SK-N-SH (cell line): ENCODE measurements at regions not wholly inside any gene's neighbourhood (a gene's known extent, or its start where the extent isn't known, plus 50 kb on each side); places are given as distances from the start of the nearest gene placed in this dataset.

Experiments used
- CTCF ChIA-PET: fragments of 300-600, 350-600 bp; formaldehyde crosslinking; extraction: SDS; loops from one replicate; lab custom pipeline; 2021; lab: Yijun Ruan, JAX
- POLR2A ChIA-PET: fragments of 350-600 bp; sonication (Branson Sonifier 250); formaldehyde crosslinking; extraction: SDS; loops from one replicate; lab custom pipeline; 2020; ENCODE audit warnings: antibody characterized with exemption, inconsistent platforms; lab: Yijun Ruan, JAX
- DNase-seq: peaks from one replicate; pipeline ENCODE4 v3.0.0; 2012
- H2AFZ ChIP-seq: fragments of 200-600 bp; sonication (generic); 2 replicates; pipeline ENCODE4 v1.8.1; 2016; ENCODE audit warnings: antibody characterized with exemption, mild to moderate bottlenecking, low read depth
- H3F3A ChIP-seq: fragments of 200-600 bp; sonication (generic); replicated peaks from 2 replicates; pipeline ENCODE3; 2016; ENCODE audit warnings: antibody characterized with exemption, mild to moderate bottlenecking; ENCODE audit not compliant: insufficient read depth
- H3K27ac ChIP-seq, 2 experiments: fragments of 200-500 bp in 1 of 2; fragments of 200-600 bp in 1 of 2; sonication (Bioruptor generic) in 1 of 2; sonication (generic), shearing (Covaris generic) in 1 of 2; 2 replicates each; pipeline versions ENCODE4 v1.5.1 to v1.6.1; 2014 to 2016; ENCODE audit warnings: low read depth in 2 of 2, inconsistent platforms in 1 of 2, low read length in 1 of 2, mild to moderate bottlenecking in 1 of 2, mixed read lengths in 1 of 2
- H3K27me3 ChIP-seq: fragments of 200-600 bp; sonication (generic), shearing (Covaris generic); 2 replicates; pipeline ENCODE4 v1.6.1; 2016; ENCODE audit warnings: mixed run types; ENCODE audit not compliant: insufficient read depth
- H3K36me3 ChIP-seq, 2 experiments: fragments of 200-500 bp in 1 of 2; fragments of 200-600 bp in 1 of 2; sonication (Bioruptor generic) in 1 of 2; sonication (generic) in 1 of 2; replicated peaks in 1 of 2; 2 replicates each; pipeline versions ENCODE3 to v1.5.1; 2014 to 2016; ENCODE audit warnings: low read length in 1 of 2, mild to moderate bottlenecking in 1 of 2; ENCODE audit not compliant: insufficient read depth in 2 of 2, control insufficient read depth in 1 of 2
- H3K4me1 ChIP-seq, 2 experiments: fragments of 200-500 bp in 1 of 2; fragments of 200-600 bp in 1 of 2; sonication (Bioruptor generic) in 1 of 2; sonication (generic), shearing (Covaris generic) in 1 of 2; 2 replicates each; pipeline versions ENCODE4 v1.5.1 to v1.6.1; 2014 to 2016; ENCODE audit warnings: low read depth in 1 of 2, low read length in 1 of 2, mixed run types in 1 of 2; ENCODE audit not compliant: insufficient read depth in 2 of 2, control insufficient read depth in 1 of 2
- H3K4me2 ChIP-seq: fragments of 200-600 bp; sonication (generic), shearing (Covaris generic); 2 replicates; pipeline ENCODE4 v1.6.1; 2017; ENCODE audit warnings: mixed run types
- H3K4me3 ChIP-seq, 2 experiments: fragments of 200-500 bp in 1 of 2; fragments of 200-600 bp in 1 of 2; sonication (Bioruptor generic) in 1 of 2; sonication (generic), shearing (Covaris generic) in 1 of 2; 2 replicates each; pipeline versions ENCODE4 v1.5.1 to v1.8.1; 2014 to 2016; ENCODE audit warnings: low read depth in 2 of 2, inconsistent platforms in 1 of 2, low read length in 1 of 2, mild to moderate bottlenecking in 1 of 2, mixed read lengths in 1 of 2, moderate library complexity in 1 of 2
- H3K79me2 ChIP-seq: fragments of 200-600 bp; sonication (generic); 2 replicates; pipeline ENCODE4 v1.8.1; 2017; ENCODE audit warnings: mild to moderate bottlenecking; ENCODE audit not compliant: insufficient read depth
- H3K9ac ChIP-seq: fragments of 200-600 bp; sonication (generic); 2 replicates; pipeline ENCODE4 v1.6.1; 2017; ENCODE audit warnings: mixed run types
- H3K9me2 ChIP-seq: fragments of 200-600 bp; sonication (generic); 2 replicates; pipeline ENCODE4 v1.6.1; 2017; ENCODE audit warnings: mixed run types
- H3K9me3 ChIP-seq: fragments of 200-600 bp; sonication (generic); 2 replicates; pipeline ENCODE4 v1.6.1; 2017; ENCODE audit warnings: mixed run types, mild to moderate bottlenecking, moderate library complexity
- H4K20me1 ChIP-seq: fragments of 200-600 bp; sonication (generic); 2 replicates; pipeline ENCODE4 v1.6.1; 2017; ENCODE audit warnings: mild to moderate bottlenecking, mixed run types; ENCODE audit not compliant: insufficient read depth
- CHD2 ChIP-seq: fragments of 150-350 bp; IDR thresholded peaks from 2 replicates; pipeline ENCODE4 v1.6.1; 2018; ENCODE audit warnings: low read length; ENCODE audit not compliant: partially characterized antibody
- ELF1 ChIP-seq: IDR thresholded peaks from 2 replicates; pipeline ENCODE4 v1.4.0; 2012
- EP300 ChIP-seq, 2 experiments: IDR thresholded peaks; 2 replicates each; pipeline versions ENCODE4 v1.4.0 to v1.6.1; 2012; ENCODE audit warnings: borderline replicate concordance in 1 of 2, low read depth in 1 of 2, low read length in 1 of 2
- EZH2phosphoT487 ChIP-seq: fragments of 200-600 bp; sonication (generic); IDR thresholded peaks from 2 replicates; pipeline ENCODE4 v1.6.1; 2017; ENCODE audit warnings: low read depth, mixed run types, mild to moderate bottlenecking, antibody characterized with exemption, moderate library complexity, borderline replicate concordance
- FOSL2 ChIP-seq: IDR thresholded peaks from 2 replicates; pipeline ENCODE4 v1.4.0; 2012; ENCODE audit warnings: low read depth, mild to moderate bottlenecking, moderate library complexity, borderline replicate concordance
- FOXM1 ChIP-seq: IDR thresholded peaks from 2 replicates; pipeline ENCODE4 v1.4.0; 2012; ENCODE audit warnings: low read depth, mild to moderate bottlenecking
- GABPA ChIP-seq: IDR thresholded peaks from 2 replicates; pipeline ENCODE4 v1.4.0; 2012; ENCODE audit warnings: low read depth, mild to moderate bottlenecking
- JUND ChIP-seq: IDR thresholded peaks from 2 replicates; pipeline ENCODE4 v1.4.0; 2012
- MEF2A ChIP-seq: IDR thresholded peaks from 2 replicates; pipeline ENCODE4 v1.4.0; 2012; ENCODE audit warnings: low read depth, borderline replicate concordance
- MXI1 ChIP-seq: IDR thresholded peaks from 2 replicates; pipeline ENCODE4 v1.6.1; 2012; ENCODE audit warnings: mild to moderate bottlenecking, low read depth, low read length, improper control_type of control experiment
- NRF1 ChIP-seq: IDR thresholded peaks from 2 replicates; pipeline ENCODE4 v1.6.1; 2012; ENCODE audit warnings: low read depth, mild to moderate bottlenecking, low read length
- POLR2AphosphoS5 ChIP-seq: IDR thresholded peaks from 2 replicates; pipeline ENCODE4 v1.6.1; 2012; ENCODE audit warnings: low read depth, low read length
- RAD21 ChIP-seq: IDR thresholded peaks from 2 replicates; pipeline ENCODE4 v1.6.1; 2012; ENCODE audit warnings: mild to moderate bottlenecking, low read length
- RCOR1 ChIP-seq: fragments of 150-350 bp; IDR thresholded peaks from 2 replicates; pipeline ENCODE4 v1.6.1; 2017; ENCODE audit warnings: antibody characterized with exemption, low read length
- RFX5 ChIP-seq: IDR thresholded peaks from 2 replicates; pipeline ENCODE4 v1.6.1; 2012; ENCODE audit warnings: mild to moderate bottlenecking, improper control_type of control experiment, low read length
- RXRA ChIP-seq: IDR thresholded peaks from 2 replicates; pipeline ENCODE4 v1.4.0; 2012; ENCODE audit warnings: low read depth, mild to moderate bottlenecking, borderline replicate concordance
- SIN3A ChIP-seq: IDR thresholded peaks from 2 replicates; pipeline ENCODE4 v1.6.1; 2012; ENCODE audit warnings: low read depth, mild to moderate bottlenecking, low read length, moderate library complexity, borderline replicate concordance
- TAF1 ChIP-seq: IDR thresholded peaks from 2 replicates; pipeline ENCODE4 v1.6.1; 2012; ENCODE audit warnings: low read depth, mild to moderate bottlenecking, low read length, moderate library complexity, borderline replicate concordance
- YY1 ChIP-seq: IDR thresholded peaks from 2 replicates; pipeline ENCODE4 v1.4.0; 2012; ENCODE audit warnings: low read depth, mild to moderate bottlenecking
- WGBS: methylation state at CpG from one replicate; pipeline ENCODE4 v1.1.6; 2017; ENCODE audit warnings: low lambda C conversion rate; 5-methylcytosine and 5-hydroxymethylcytosine counted together
- TF ChIP-seq, protein P1 (sequence below): fragments of 200-600 bp; sonication (generic); IDR thresholded peaks from 2 replicates; pipeline ENCODE4 v1.6.1; 2017; ENCODE audit warnings: antibody characterized with exemption, mild to moderate bottlenecking, moderate library complexity
- TF ChIP-seq, protein P2 (sequence below): IDR thresholded peaks from 2 replicates; pipeline ENCODE4 v1.4.0; 2012; ENCODE audit warnings: low read depth, borderline replicate concordance
- TF ChIP-seq, protein P3 (sequence below): fragments of 150-350 bp; IDR thresholded peaks from 2 replicates; pipeline ENCODE4 v1.6.1; 2016; ENCODE audit warnings: mild to moderate bottlenecking, low read depth, low read length
- TF ChIP-seq, protein P4 (sequence below): IDR thresholded peaks from 2 replicates; pipeline ENCODE4; 2012
- TF ChIP-seq, protein P5 (sequence below): IDR thresholded peaks from 2 replicates; pipeline ENCODE4 v1.4.0; 2012; ENCODE audit warnings: low read depth, borderline replicate concordance
- TF ChIP-seq, protein P6 (sequence below): IDR thresholded peaks from 2 replicates; pipeline ENCODE4 v1.4.0; 2012; ENCODE audit warnings: low read depth

DNA sequence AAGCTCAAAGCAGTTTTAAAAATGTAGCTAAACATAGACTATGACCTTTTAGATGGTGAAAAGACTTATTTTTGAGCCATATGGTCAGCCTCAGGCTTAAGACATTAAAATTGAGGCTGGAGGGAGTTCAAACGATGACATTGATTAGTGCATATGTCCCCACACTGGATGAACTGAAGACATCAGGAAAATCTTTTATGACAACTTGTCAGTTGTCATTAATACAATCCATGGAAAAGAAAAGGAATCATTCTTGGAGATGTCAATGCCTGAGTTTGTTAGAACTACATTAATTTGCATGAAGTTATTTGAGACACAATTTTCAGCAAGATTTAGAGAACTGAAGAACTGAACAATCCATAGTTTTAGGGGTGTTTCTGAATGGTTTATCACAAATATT is 349.9 kb downstream of the COL11A1 start (continued):
- TF ChIP-seq, protein P1, sequence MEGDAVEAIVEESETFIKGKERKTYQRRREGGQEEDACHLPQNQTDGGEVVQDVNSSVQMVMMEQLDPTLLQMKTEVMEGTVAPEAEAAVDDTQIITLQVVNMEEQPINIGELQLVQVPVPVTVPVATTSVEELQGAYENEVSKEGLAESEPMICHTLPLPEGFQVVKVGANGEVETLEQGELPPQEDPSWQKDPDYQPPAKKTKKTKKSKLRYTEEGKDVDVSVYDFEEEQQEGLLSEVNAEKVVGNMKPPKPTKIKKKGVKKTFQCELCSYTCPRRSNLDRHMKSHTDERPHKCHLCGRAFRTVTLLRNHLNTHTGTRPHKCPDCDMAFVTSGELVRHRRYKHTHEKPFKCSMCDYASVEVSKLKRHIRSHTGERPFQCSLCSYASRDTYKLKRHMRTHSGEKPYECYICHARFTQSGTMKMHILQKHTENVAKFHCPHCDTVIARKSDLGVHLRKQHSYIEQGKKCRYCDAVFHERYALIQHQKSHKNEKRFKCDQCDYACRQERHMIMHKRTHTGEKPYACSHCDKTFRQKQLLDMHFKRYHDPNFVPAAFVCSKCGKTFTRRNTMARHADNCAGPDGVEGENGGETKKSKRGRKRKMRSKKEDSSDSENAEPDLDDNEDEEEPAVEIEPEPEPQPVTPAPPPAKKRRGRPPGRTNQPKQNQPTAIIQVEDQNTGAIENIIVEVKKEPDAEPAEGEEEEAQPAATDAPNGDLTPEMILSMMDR: no peak
- no peak for TF ChIP-seq YY1
- TF ChIP-seq NRF1: no peak
- TF ChIP-seq, protein P2, sequence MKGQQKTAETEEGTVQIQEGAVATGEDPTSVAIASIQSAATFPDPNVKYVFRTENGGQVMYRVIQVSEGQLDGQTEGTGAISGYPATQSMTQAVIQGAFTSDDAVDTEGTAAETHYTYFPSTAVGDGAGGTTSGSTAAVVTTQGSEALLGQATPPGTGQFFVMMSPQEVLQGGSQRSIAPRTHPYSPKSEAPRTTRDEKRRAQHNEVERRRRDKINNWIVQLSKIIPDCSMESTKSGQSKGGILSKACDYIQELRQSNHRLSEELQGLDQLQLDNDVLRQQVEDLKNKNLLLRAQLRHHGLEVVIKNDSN: no peak
- no peak for TF ChIP-seq JUND
- no peak for TF ChIP-seq FOXM1
- no peak for TF ChIP-seq FOSL2
- TF ChIP-seq RAD21: no peak
- TF ChIP-seq SIN3A: no peak
- TF ChIP-seq CHD2: no peak
- no peak for TF ChIP-seq EP300 (IDR thresholded peaks at IDR 0.05; ENCODE audit: borderline replicate concordance in 1 of 2, low read depth in 1 of 2, low read length in 1 of 2)
- TF ChIP-seq RXRA: no peak
- TF ChIP-seq GABPA: no peak
- TF ChIP-seq MEF2A: no peak
- TF ChIP-seq, protein P3, sequence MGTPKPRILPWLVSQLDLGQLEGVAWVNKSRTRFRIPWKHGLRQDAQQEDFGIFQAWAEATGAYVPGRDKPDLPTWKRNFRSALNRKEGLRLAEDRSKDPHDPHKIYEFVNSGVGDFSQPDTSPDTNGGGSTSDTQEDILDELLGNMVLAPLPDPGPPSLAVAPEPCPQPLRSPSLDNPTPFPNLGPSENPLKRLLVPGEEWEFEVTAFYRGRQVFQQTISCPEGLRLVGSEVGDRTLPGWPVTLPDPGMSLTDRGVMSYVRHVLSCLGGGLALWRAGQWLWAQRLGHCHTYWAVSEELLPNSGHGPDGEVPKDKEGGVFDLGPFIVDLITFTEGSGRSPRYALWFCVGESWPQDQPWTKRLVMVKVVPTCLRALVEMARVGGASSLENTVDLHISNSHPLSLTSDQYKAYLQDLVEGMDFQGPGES: no peak

DNA sequence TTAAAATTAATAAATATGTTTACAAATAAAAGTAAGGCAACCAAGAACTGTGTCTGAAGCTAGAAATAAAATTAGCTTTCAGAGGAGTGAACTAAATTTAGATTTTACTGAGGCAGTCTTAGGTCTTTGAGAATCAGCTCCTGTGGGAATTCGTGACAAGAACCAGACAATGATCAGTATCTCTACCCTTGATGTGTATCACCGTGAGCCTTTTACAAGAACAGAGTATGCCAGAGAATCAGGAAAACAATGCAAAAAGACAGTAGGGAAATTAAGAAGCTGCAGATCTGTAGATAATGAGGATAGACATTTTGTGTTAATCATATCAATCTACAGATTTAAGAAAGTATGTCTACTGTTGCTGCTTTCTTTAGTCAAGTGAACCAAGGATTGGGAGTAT is 351.0 kb downstream of the COL11A1 start:
- no peaks in the 10 kb centered on the region for H3K27me3 ChIP-seq
- CTCF ChIA-PET: interaction anchor here (0.6 kb wide), 1 partner anchor 75 kb away, joined by 3 read pairs; no protein-coding TSS in a partner anchor
- no peak overlapping the region for H2AFZ ChIP-seq
- no peaks in the 10 kb centered on the region for H4K20me1 ChIP-seq
- no peaks in the 10 kb centered on the region for H3K9me2 ChIP-seq
- 15% methylated on average over 2 of the region's 2 CpGs for WGBS
- no peaks in the 10 kb centered on the region for H3K36me3 ChIP-seq
- no peak overlapping the region for H3K27ac ChIP-seq
- H3K4me3 ChIP-seq: no peak overlapping the region
- H3F3A ChIP-seq: no peaks in the 10 kb centered on the region
- POLR2A ChIA-PET: no interaction called here
- H3K4me2 ChIP-seq: no peak overlapping the region
- DNase-seq: peak; percentile 1
- no peaks in the 10 kb centered on the region for H3K79me2 ChIP-seq
- H3K4me1 ChIP-seq: no peaks in the 10 kb centered on the region; a peak in 1 of 4 replicates
- H3K9ac ChIP-seq: no peak overlapping the region
- no peaks in the 10 kb centered on the region for H3K9me3 ChIP-seq
- TF ChIP-seq NRF1 (no peak), GABPA (no peak), FOXM1 (no peak), TAF1 (no peak), ELF1 (no peak), JUND (0 out of 2 replicates have a peak, but pooled peaks have one; percentile 4), RXRA (no peak), POLR2AphosphoS5 (no peak), EZH2phosphoT487 (no peak), CHD2 (no peak), RCOR1 (no peak; the same call in 1 of the 2 replicates), MXI1 (no peak), RFX5 (no peak), EP300 (IDR thresholded peaks at IDR 0.05; ENCODE audit: borderline replicate concordance in 1 of 2, low read depth in 1 of 2, low read length in 1 of 2) (peak in 1 of 2 experiments; percentile 65; a peak in 1 of 4 replicates), YY1 (no peak)
- TF ChIP-seq, protein P4, sequence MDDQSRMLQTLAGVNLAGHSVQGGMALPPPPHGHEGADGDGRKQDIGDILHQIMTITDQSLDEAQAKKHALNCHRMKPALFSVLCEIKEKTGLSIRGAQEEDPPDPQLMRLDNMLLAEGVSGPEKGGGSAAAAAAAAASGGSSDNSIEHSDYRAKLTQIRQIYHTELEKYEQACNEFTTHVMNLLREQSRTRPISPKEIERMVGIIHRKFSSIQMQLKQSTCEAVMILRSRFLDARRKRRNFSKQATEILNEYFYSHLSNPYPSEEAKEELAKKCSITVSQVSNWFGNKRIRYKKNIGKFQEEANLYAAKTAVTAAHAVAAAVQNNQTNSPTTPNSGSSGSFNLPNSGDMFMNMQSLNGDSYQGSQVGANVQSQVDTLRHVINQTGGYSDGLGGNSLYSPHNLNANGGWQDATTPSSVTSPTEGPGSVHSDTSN: peak; percentile 17; the same call in 1 of the 2 replicates
- TF ChIP-seq, protein P5, sequence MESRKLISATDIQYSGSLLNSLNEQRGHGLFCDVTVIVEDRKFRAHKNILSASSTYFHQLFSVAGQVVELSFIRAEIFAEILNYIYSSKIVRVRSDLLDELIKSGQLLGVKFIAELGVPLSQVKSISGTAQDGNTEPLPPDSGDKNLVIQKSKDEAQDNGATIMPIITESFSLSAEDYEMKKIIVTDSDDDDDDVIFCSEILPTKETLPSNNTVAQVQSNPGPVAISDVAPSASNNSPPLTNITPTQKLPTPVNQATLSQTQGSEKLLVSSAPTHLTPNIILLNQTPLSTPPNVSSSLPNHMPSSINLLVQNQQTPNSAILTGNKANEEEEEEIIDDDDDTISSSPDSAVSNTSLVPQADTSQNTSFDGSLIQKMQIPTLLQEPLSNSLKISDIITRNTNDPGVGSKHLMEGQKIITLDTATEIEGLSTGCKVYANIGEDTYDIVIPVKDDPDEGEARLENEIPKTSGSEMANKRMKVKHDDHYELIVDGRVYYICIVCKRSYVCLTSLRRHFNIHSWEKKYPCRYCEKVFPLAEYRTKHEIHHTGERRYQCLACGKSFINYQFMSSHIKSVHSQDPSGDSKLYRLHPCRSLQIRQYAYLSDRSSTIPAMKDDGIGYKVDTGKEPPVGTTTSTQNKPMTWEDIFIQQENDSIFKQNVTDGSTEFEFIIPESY: no peak
- TF ChIP-seq, protein P2: no peak
- TF ChIP-seq, protein P6, sequence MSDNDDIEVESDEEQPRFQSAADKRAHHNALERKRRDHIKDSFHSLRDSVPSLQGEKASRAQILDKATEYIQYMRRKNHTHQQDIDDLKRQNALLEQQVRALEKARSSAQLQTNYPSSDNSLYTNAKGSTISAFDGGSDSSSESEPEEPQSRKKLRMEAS: no peak
